T-cell (primary cell): ENCODE measurements at regions not wholly inside any gene's neighbourhood (a gene's known extent, or its start where the extent isn't known, plus 50 kb on each side); places are given as distances from the start of the nearest gene placed in this dataset.

Experiments used
- ATAC-seq, 4 experiments: fragments of 200-7000 bp in 3 of 4; fragments of 150-1000 bp in 1 of 4; cut with Tn5 transposase; replicated peaks in 1 of 4; 1 replicate in 3 of 4; 2 replicates in 1 of 4; pipeline ENCODE4 v1.10.0; 2021; ENCODE audit warnings: moderate library complexity in 3 of 4, mild to moderate bottlenecking in 2 of 4, moderate number of reproducible peaks in 1 of 4
- CTCF ChIA-PET, 2 donors: fragments of 300-600 bp; sonication (Branson Sonifier 250); formaldehyde crosslinking; loops; one replicate each; lab custom pipeline; 2022; ENCODE audit warnings: antibody characterized with exemption in 2 of 2; lab: Charles Lee
- POLR2A ChIA-PET, 2 donors: fragments of 300-600 bp; sonication (Branson Sonifier 250); formaldehyde crosslinking; loops; one replicate each; lab custom pipeline; 2022; ENCODE audit warnings: antibody characterized with exemption in 2 of 2; lab: Charles Lee
- DNase-seq, 35 experiments: peaks; one replicate each; pipeline versions ENCODE4 v3.0.0 to v3.0.0-alpha.2; 2013 to 2023
- H3K27ac ChIP-seq: one replicate; pipeline ENCODE4 v1.5.1; 2013; ENCODE audit warnings: low read length
- H3K27me3 ChIP-seq, 2 experiments: replicated peaks in 1 of 2; 1 replicate in 1 of 2; 2 replicates in 1 of 2; pipeline versions ENCODE4 v1.6.1 to v1.7.0; 2013; ENCODE audit warnings: low read length in 1 of 2, mixed read lengths in 1 of 2; ENCODE audit not compliant: control insufficient read depth in 2 of 2, insufficient read depth in 2 of 2; ENCODE audit errors: extremely low read depth in 1 of 2
- H3K36me3 ChIP-seq, 2 donors: 1 replicate in 1 of 2; 2 replicates in 1 of 2; pipeline versions ENCODE4 v1.6.1 to v1.7.0; 2013; ENCODE audit warnings: low read length in 1 of 2; ENCODE audit not compliant: control insufficient read depth in 2 of 2, insufficient read depth in 1 of 2; ENCODE audit errors: extremely low read depth in 1 of 2
- H3K4me1 ChIP-seq, 2 experiments: 1 replicate in 1 of 2; 2 replicates in 1 of 2; pipeline versions ENCODE4 v1.6.1 to v1.7.0; 2013; ENCODE audit warnings: low read length in 2 of 2, mixed read lengths in 1 of 2; ENCODE audit not compliant: insufficient read depth in 2 of 2, control insufficient read depth in 1 of 2; ENCODE audit errors: extremely low read depth in 1 of 2
- H3K4me3 ChIP-seq, 2 donors: 1 replicate in 1 of 2; 2 replicates in 1 of 2; pipeline versions ENCODE4 v1.5.1 to v1.7.0; 2013; ENCODE audit warnings: mild to moderate bottlenecking in 2 of 2, low read length in 1 of 2, moderate library complexity in 1 of 2; ENCODE audit not compliant: control insufficient read depth in 1 of 2; ENCODE audit errors: extremely low read depth in 1 of 2
- H3K9me3 ChIP-seq: 2 replicates; pipeline ENCODE4 v1.7.0; 2013
- H3K27ac Mint-ChIP-seq, 2 donors: one replicate each; pipeline ENCODE4 v1.8.0; 2020 to 2021; ENCODE audit warnings: mild to moderate bottlenecking in 2 of 2, mixed read lengths in 2 of 2
- H3K27me3 Mint-ChIP-seq, 2 donors: one replicate each; pipeline ENCODE4 v1.8.0; 2021 to 2022; ENCODE audit warnings: mixed read lengths in 2 of 2
- H3K36me3 Mint-ChIP-seq: one replicate; pipeline ENCODE4 v1.8.0; 2021; ENCODE audit warnings: mixed read lengths
- H3K4me1 Mint-ChIP-seq, 3 donors: one replicate each; pipeline ENCODE4 v1.8.0; 2020 to 2022; ENCODE audit warnings: mixed read lengths in 3 of 3, mild to moderate bottlenecking in 1 of 3
- H3K4me3 Mint-ChIP-seq, 3 donors: one replicate each; pipeline ENCODE4 v1.8.0; 2020 to 2022; ENCODE audit warnings: mild to moderate bottlenecking in 3 of 3, mixed read lengths in 3 of 3, moderate library complexity in 3 of 3
- H3K9me3 Mint-ChIP-seq, 3 donors: one replicate each; pipeline ENCODE4 v1.8.0; 2020 to 2022; ENCODE audit warnings: mixed read lengths in 3 of 3
- WGBS: methylation state at CpG from one replicate; pipeline ENCODE4 v1.1.5; 2013; ENCODE audit warnings: missing lambda C conversion rate; ENCODE audit not compliant: insufficient coverage; 5-methylcytosine and 5-hydroxymethylcytosine counted together

DNA sequence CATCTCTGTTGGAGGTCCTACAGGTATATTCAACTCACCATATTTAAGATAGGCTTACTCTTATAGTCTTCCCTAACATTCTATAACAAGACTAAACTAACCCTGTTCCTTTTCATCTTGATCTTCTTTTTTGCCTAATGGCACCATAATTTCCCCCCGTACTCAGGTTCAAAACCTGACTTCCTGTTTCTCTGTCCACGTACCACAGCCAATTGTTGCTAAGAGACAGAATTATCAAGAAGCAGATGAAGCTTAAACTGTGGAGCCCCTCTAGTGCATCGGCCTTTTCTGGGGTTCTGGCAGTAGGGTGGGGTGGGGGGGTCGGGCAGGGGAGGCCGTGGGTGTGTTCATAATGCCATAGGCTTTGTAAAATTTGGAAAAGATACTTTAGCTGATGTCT is 109.2 kb downstream of the EVX1 start:
- Mint-ChIP-seq H3K9me3 (no peaks in the 10 kb centered on the region), H3K27ac (no peak overlapping the region), H3K36me3 (no peaks in the 10 kb centered on the region), H3K4me3 (no peak overlapping the region), H3K4me1 (no peaks in the 10 kb centered on the region), H3K27me3 (peaks cover 20 to 38% of the 10 kb centered on the region in 2 donors)
- no peaks in the 10 kb centered on the region for H3K27me3 ChIP-seq
- POLR2A ChIA-PET, result no interaction called here
- no peaks in the 10 kb centered on the region for H3K4me1 ChIP-seq
- DNase-seq (no peak), ATAC-seq (no peak)
- H3K9me3 ChIP-seq, result no peaks in the 10 kb centered on the region
- H3K4me3 ChIP-seq, result no peak overlapping the region
- WGBS, result 50% methylated on average over 2 of the region's 5 CpGs
- no peak overlapping the region for H3K27ac ChIP-seq
- CTCF ChIA-PET, result interaction anchor here in 1 of 2 donors (0.6 kb wide), 1 partner anchor 87 kb away, joined by 3 read pairs; no protein-coding TSS in a partner anchor
- H3K36me3 ChIP-seq, result no peaks in the 10 kb centered on the region

GRCh38 chr7:27359181-27360125 is 116.9 kb downstream of the EVX1 start:
- POLR2A ChIA-PET, result no interaction called here
- H3K4me3 ChIP-seq, result no peak overlapping the region
- 78% methylated on average over 5 of the region's 9 CpGs for WGBS
- DNase-seq (no peak), ATAC-seq (no peak)
- no peaks in the 10 kb centered on the region for H3K4me1 ChIP-seq
- H3K27me3 ChIP-seq, result no peaks in the 10 kb centered on the region
- CTCF ChIA-PET, result no interaction called here
- no peak overlapping the region for H3K4me3 Mint-ChIP-seq
- no peaks in the 10 kb centered on the region for H3K36me3 ChIP-seq
- no peaks in the 10 kb centered on the region for H3K4me1 Mint-ChIP-seq
- H3K36me3 Mint-ChIP-seq, result no peaks in the 10 kb centered on the region
- H3K27me3 Mint-ChIP-seq, result peaks cover 12 to 25% of the 10 kb centered on the region in 2 donors
- H3K9me3 Mint-ChIP-seq, result no peaks in the 10 kb centered on the region
- no peak overlapping the region for H3K27ac ChIP-seq
- no peaks in the 10 kb centered on the region for H3K9me3 ChIP-seq
- no peak overlapping the region for H3K27ac Mint-ChIP-seq

DNA sequence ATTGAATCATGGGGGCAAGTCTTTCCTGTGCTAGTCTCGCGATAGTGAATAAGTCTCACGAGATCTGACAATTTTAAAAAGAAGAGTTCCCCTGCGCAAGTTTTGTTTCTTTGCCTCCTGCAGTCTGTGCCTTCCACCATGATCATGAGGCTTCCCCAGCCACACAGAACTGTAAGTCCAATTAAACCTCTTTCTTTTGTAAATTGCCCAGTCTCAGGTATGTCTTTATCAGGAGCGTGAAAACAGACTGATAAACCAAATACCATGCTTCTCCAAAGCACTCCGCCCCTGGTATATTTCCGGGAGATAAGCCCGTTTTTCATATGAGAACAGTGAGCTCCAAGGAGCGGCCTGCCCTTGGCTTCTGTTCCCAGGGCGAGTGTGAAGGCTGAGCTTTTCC is 118.9 kb downstream of the EVX1 start:
- Mint-ChIP-seq H3K27ac (no peak overlapping the region), H3K4me1 (no peaks in the 10 kb centered on the region), H3K9me3 (no peaks in the 10 kb centered on the region), H3K27me3 (peaks cover 12 to 18% of the 10 kb centered on the region in 2 donors), H3K4me3 (no peak overlapping the region), H3K36me3 (no peaks in the 10 kb centered on the region)
- 95% methylated on average over 7 of the region's 10 CpGs for WGBS
- no peaks in the 10 kb centered on the region for H3K36me3 ChIP-seq
- ChIA-PET CTCF (no interaction called here), POLR2A (interaction anchor here in 1 of 2 donors (0.6 kb wide), 2 partner anchors 95 to 1684 kb away, joined by 3 read pairs; no protein-coding TSS in a partner anchor)
- no peak overlapping the region for H3K4me3 ChIP-seq
- ATAC-seq, result no peak
- no peak for DNase-seq
- H3K27me3 ChIP-seq, result no peaks in the 10 kb centered on the region
- no peaks in the 10 kb centered on the region for H3K9me3 ChIP-seq
- no peak overlapping the region for H3K27ac ChIP-seq
- no peaks in the 10 kb centered on the region for H3K4me1 ChIP-seq

GRCh38 chr7:27362026-27362425 is 119.4 kb downstream of the EVX1 start:
- no peaks in the 10 kb centered on the region for H3K4me1 ChIP-seq
- WGBS, result no CpG with 5 or more reads among the region's 4 CpGs
- CTCF ChIA-PET, result interaction anchor here in 1 of 2 donors (0.6 kb wide), 1 partner anchor 12 kb away, joined by 4 read pairs; no protein-coding TSS in a partner anchor
- no peak overlapping the region for H3K4me3 ChIP-seq
- POLR2A ChIA-PET, result interaction anchor here in 1 of 2 donors (0.6 kb wide), 2 partner anchors 94 to 1683 kb away, joined by 3 read pairs; no protein-coding TSS in a partner anchor
- no peaks in the 10 kb centered on the region for H3K27me3 ChIP-seq
- H3K27me3 Mint-ChIP-seq, result peaks cover 12 to 17% of the 10 kb centered on the region in 2 donors
- H3K4me3 Mint-ChIP-seq, result no peak overlapping the region
- H3K9me3 Mint-ChIP-seq, result no peaks in the 10 kb centered on the region
- no peaks in the 10 kb centered on the region for H3K36me3 Mint-ChIP-seq
- ATAC-seq (no peak), DNase-seq (no peak)
- no peaks in the 10 kb centered on the region for H3K36me3 ChIP-seq
- no peaks in the 10 kb centered on the region for H3K9me3 ChIP-seq
- no peaks in the 10 kb centered on the region for H3K4me1 Mint-ChIP-seq
- H3K27ac Mint-ChIP-seq, result no peak overlapping the region
- H3K27ac ChIP-seq, result no peak overlapping the region

GRCh38 chr7:27364344-27364758 is 121.7 kb downstream of the EVX1 start:
- Histone ChIP-seq H3K9me3 (no peaks in the 10 kb centered on the region), H3K27me3 (no peaks in the 10 kb centered on the region), H3K36me3 (no peaks in the 10 kb centered on the region), H3K4me3 (no peak overlapping the region), H3K27ac (no peak overlapping the region), H3K4me1 (no peaks in the 10 kb centered on the region)
- ATAC-seq, result no peak
- H3K4me1 Mint-ChIP-seq, result no peaks in the 10 kb centered on the region
- peaks cover 4% of the 10 kb centered on the region in 2 donors for H3K27me3 Mint-ChIP-seq
- no peak overlapping the region for H3K4me3 Mint-ChIP-seq
- ChIA-PET POLR2A (no interaction called here), CTCF (no interaction called here)
- no peaks in the 10 kb centered on the region for H3K36me3 Mint-ChIP-seq
- H3K27ac Mint-ChIP-seq, result no peak overlapping the region
- WGBS, result 61% methylated on average over 2 of the region's 4 CpGs
- no peaks in the 10 kb centered on the region for H3K9me3 Mint-ChIP-seq
- DNase-seq, result no peak

- H3K36me3 ChIP-seq, result no peaks in the 10 kb centered on the region
- Mint-ChIP-seq H3K36me3 (no peaks in the 10 kb centered on the region), H3K4me3 (no peak overlapping the region), H3K4me1 (no peaks in the 10 kb centered on the region), H3K27me3 (peaks cover 4 to 12% of the 10 kb centered on the region in 2 donors), H3K9me3 (no peaks in the 10 kb centered on the region), H3K27ac (no peak overlapping the region)
- ATAC-seq (no peak), DNase-seq (no peak)
- 98% methylated on average over 3 of the region's 4 CpGs for WGBS
- CTCF ChIA-PET, result no interaction called here
- no peaks in the 10 kb centered on the region for H3K4me1 ChIP-seq
- no peak overlapping the region for H3K27ac ChIP-seq
- POLR2A ChIA-PET, result no interaction called here
- no peaks in the 10 kb centered on the region for H3K9me3 ChIP-seq
- H3K27me3 ChIP-seq, result peaks cover 0 to 6% of the 10 kb centered on the region in 2 experiments
- H3K4me3 ChIP-seq, result no peak overlapping the region
Measured at GRCh38 chr7:27367179-27367932, 124.8 kb downstream of the EVX1 start.
